ENCODE measurements at regions not wholly inside any gene's neighbourhood (a gene's known extent, or its start where the extent isn't known, plus 50 kb on each side); places are given as distances from the start of the nearest gene placed in this dataset.

- Histone ChIP-seq H4K8ac (replicated peaks; ENCODE audit: insufficient read length, low read depth, low read length) (no peak overlapping the region), H4K91ac (ENCODE audit: insufficient read length, low read depth, low read length) (no peak overlapping the region), H4K20me1 (ENCODE audit: control insufficient read depth, insufficient read depth, insufficient read length) (no peaks in the 10 kb centered on the region), H2AFZ (ENCODE audit: low read length) (no peak overlapping the region), H3K27me3 (ENCODE audit: insufficient read depth, low read length) (no peaks in the 10 kb centered on the region), H2AK5ac (ENCODE audit: insufficient read length, low read length) (no peak overlapping the region), H3K79me2 (ENCODE audit: insufficient read depth, low read length) (no peaks in the 10 kb centered on the region), H3K9me3 (ENCODE audit: control insufficient read depth, low read depth, low read length) (no peaks in the 10 kb centered on the region), H2BK12ac (ENCODE audit: insufficient read length, low read depth, low read length) (no peak overlapping the region), H4K5ac (ENCODE audit: insufficient read length, low read depth, low read length) (no peak overlapping the region), H2BK20ac (ENCODE audit: low read depth, low read length, poor library complexity, severe bottlenecking) (no peak overlapping the region), H2BK120ac (ENCODE audit: low read depth, low read length, poor library complexity, severe bottlenecking) (no peak overlapping the region), H3K4me1 (ENCODE audit: insufficient read depth, low read length) (no peaks in the 10 kb centered on the region), H3K23ac (ENCODE audit: insufficient read length, low read depth, low read length) (no peak overlapping the region), H2BK15ac (ENCODE audit: low read depth, low read length) (no peak overlapping the region), H3K9ac (ENCODE audit: extremely low read depth, insufficient read length, low read length) (no peak overlapping the region), H3K18ac (ENCODE audit: insufficient read length, low read depth, low read length) (no peak overlapping the region), H3T11ph (ENCODE audit: low read length) (no peak overlapping the region), H2BK5ac (ENCODE audit: insufficient read length, low read length) (no peak overlapping the region), H3K14ac (ENCODE audit: insufficient read depth, low read length) (no peak overlapping the region), H3K23me2 (ENCODE audit: insufficient read length, low read depth, low read length, poor library complexity, severe bottlenecking) (no peaks in the 10 kb centered on the region), H3K56ac (ENCODE audit: insufficient read length, low read depth, low read length) (no peak overlapping the region), H3K4me2 (ENCODE audit: insufficient read depth, insufficient read length, low read length) (no peak overlapping the region), H3K4ac (ENCODE audit: low read depth, low read length) (no peak overlapping the region), H3K27ac (ENCODE audit: insufficient read length, low read depth, low read length) (no peak overlapping the region), H3K79me1 (ENCODE audit: insufficient read depth, low read depth, low read length, poor library complexity, severe bottlenecking) (no peaks in the 10 kb centered on the region)
- Mint-ChIP-seq H3K4me3 (no peak overlapping the region), H3K27me3 (ENCODE audit: low read depth) (no peaks in the 10 kb centered on the region; the same call in 1 of the 2 replicates), H3K4me1 (no peaks in the 10 kb centered on the region; a peak in 1 of 4 replicates), H3K9me3 (0 out of 5 replicates have a peak, but pooled peaks cover 0 to 2% of the 10 kb centered on the region in 2 experiments), H3K27ac (no peak overlapping the region), H3K36me3 (ENCODE audit: insufficient read depth in 1 of 3, low read depth in 3 of 3) (no peaks in the 10 kb centered on the region; a peak in 1 of 7 replicates)
- TF ChIP-seq CTCF (conservative IDR thresholded peaks at IDR 0.05), result no peak
- no CpG with 5 or more reads among the region's 7 CpGs for WGBS (ENCODE audit: extremely low coverage, insufficient read length, low lambda C conversion rate)
- DNase-seq, result no peak
These were observed 144.0 kb upstream of the BACE2 start for GRCh38 chr21:41023936-41024335.

Measured in H9 (cell line).